ENCODE measurements at regions not wholly inside any gene's neighbourhood (a gene's known extent, or its start where the extent isn't known, plus 50 kb on each side); places are given as distances from the start of the nearest gene placed in this dataset.

- Histone ChIP-seq H3K4me3 (no peak overlapping the region), H3K27ac (no peak overlapping the region)
- DNase-seq (ENCODE audit: low spot score), result no peak
- TF ChIP-seq, protein P1, sequence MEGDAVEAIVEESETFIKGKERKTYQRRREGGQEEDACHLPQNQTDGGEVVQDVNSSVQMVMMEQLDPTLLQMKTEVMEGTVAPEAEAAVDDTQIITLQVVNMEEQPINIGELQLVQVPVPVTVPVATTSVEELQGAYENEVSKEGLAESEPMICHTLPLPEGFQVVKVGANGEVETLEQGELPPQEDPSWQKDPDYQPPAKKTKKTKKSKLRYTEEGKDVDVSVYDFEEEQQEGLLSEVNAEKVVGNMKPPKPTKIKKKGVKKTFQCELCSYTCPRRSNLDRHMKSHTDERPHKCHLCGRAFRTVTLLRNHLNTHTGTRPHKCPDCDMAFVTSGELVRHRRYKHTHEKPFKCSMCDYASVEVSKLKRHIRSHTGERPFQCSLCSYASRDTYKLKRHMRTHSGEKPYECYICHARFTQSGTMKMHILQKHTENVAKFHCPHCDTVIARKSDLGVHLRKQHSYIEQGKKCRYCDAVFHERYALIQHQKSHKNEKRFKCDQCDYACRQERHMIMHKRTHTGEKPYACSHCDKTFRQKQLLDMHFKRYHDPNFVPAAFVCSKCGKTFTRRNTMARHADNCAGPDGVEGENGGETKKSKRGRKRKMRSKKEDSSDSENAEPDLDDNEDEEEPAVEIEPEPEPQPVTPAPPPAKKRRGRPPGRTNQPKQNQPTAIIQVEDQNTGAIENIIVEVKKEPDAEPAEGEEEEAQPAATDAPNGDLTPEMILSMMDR (IDR thresholded peaks at IDR 0.05), result no peak
These were observed 160.1 kb upstream of the CITED2 start for GRCh38 chr6:139534472-139535115.

DNA sequence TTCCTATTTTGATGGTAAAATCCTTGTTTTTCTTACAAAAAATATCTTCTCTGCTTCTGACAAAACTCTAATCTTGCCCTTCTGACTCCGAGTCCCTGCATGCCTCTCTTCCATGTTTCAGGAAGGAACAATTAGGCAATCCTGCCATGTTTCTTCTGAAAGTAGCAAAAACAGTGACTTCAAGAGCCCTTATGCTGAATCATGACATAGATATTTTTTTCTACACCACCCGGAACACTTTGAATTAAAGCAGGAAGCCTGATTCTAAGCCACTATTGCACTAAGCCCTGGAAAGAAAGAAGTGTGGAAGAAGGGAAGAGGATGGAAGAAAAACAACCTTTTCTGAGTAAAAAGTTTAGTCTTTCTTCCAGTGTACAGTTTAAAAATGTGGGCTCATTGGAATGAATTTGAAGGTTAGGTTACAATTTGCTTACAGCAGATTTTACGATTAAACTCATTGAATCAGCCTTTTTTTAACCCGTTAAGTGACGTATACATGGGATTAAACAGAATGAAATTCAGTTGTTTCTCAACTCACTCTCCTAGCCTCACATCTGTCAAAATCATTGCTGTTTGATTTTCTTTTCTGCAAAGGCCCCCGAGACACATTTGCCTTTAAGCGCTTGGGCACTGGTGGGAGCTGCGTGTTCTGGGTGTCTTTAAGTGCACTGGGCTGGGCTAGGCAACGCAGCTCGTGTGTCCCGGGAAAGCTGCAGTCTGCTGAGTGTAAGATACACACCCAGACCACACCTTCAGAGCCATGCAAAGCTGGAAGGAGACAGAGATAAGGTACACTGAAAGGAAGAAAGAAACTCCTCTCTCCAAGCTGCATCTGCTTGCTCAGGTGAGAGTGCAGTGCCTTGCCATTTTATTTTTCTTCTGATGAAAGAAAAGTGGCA is 159.4 kb upstream of the CITED2 start:
- DNase-seq (ENCODE audit: low spot score), result no peak
- H3K27ac ChIP-seq, result peak overlapping the region in 1 of 2 donors; percentile 57
- TF ChIP-seq, protein P1 (IDR thresholded peaks at IDR 0.05), result no peak
- H3K4me3 ChIP-seq, result peak overlapping the region; percentile 29

GRCh38 chr6:139533171-139533570 is 158.7 kb upstream of the CITED2 start:
- H3K27ac ChIP-seq, result peak overlapping the region in 1 of 2 donors; percentile 57
- DNase-seq (ENCODE audit: low spot score), result no peak
- TF ChIP-seq, protein P1 (IDR thresholded peaks at IDR 0.05), result no peak
- no peak overlapping the region for H3K4me3 ChIP-seq

- H3K27ac ChIP-seq, result no peak overlapping the region
- H3K4me3 ChIP-seq, result no peak overlapping the region
- no peak for DNase-seq (ENCODE audit: low spot score)
- TF ChIP-seq, protein P1 (IDR thresholded peaks at IDR 0.05), result no peak
These were observed 157.0 kb upstream of the CITED2 start for GRCh38 chr6:139531148-139532115.

GRCh38 chr6:139530561-139530960 is 156.1 kb upstream of the CITED2 start:
- TF ChIP-seq, protein P1 (IDR thresholded peaks at IDR 0.05), result no peak
- H3K27ac ChIP-seq, result no peak overlapping the region
- H3K4me3 ChIP-seq, result no peak overlapping the region
- DNase-seq (ENCODE audit: low spot score), result no peak

- TF ChIP-seq, protein P1 (IDR thresholded peaks at IDR 0.05), result no peak
- no peak overlapping the region for H3K4me3 ChIP-seq
- no peak for DNase-seq (ENCODE audit: low spot score)
- H3K27ac ChIP-seq, result no peak overlapping the region
These were observed 155.0 kb upstream of the CITED2 start for GRCh38 chr6:139529420-139529819.

All from coronary artery (tissue), 2 donors.